ENCODE measurements at regions not wholly inside any gene's neighbourhood (a gene's known extent, or its start where the extent isn't known, plus 50 kb on each side); places are given as distances from the start of the nearest gene placed in this dataset.
"Not testable (repeated sequence)": the region's sequence is repeated elsewhere in the genome, so short reads cannot be mapped to it uniquely, and the experiment has no call there.

GRCh38 chr9:108259917-108260675 is 595.7 kb downstream of the ACTL7B start:
- DNase-seq (ENCODE audit: low spot score): no peak
- TF ChIP-seq, protein P1, sequence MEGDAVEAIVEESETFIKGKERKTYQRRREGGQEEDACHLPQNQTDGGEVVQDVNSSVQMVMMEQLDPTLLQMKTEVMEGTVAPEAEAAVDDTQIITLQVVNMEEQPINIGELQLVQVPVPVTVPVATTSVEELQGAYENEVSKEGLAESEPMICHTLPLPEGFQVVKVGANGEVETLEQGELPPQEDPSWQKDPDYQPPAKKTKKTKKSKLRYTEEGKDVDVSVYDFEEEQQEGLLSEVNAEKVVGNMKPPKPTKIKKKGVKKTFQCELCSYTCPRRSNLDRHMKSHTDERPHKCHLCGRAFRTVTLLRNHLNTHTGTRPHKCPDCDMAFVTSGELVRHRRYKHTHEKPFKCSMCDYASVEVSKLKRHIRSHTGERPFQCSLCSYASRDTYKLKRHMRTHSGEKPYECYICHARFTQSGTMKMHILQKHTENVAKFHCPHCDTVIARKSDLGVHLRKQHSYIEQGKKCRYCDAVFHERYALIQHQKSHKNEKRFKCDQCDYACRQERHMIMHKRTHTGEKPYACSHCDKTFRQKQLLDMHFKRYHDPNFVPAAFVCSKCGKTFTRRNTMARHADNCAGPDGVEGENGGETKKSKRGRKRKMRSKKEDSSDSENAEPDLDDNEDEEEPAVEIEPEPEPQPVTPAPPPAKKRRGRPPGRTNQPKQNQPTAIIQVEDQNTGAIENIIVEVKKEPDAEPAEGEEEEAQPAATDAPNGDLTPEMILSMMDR (IDR thresholded peaks at IDR 0.05; ENCODE audit: borderline replicate concordance, control extremely low read depth, extremely low read depth, insufficient read depth, missing control alignments): no peak
- in situ Hi-C loops (cut with MboI; ENCODE audit: low sequenced_read_pairs, unreplicated experiment): loop anchor here (25.0 kb wide), 1 partner anchor 773 kb away; the partner anchor contains the start of gene KLF4

- TF ChIP-seq, protein P1 (IDR thresholded peaks at IDR 0.05; ENCODE audit: borderline replicate concordance, control extremely low read depth, extremely low read depth, insufficient read depth, missing control alignments): no peak
- no peak for DNase-seq (ENCODE audit: low spot score)
- in situ Hi-C loops (cut with MboI; ENCODE audit: low sequenced_read_pairs, unreplicated experiment): loop anchor here (25.0 kb wide), 1 partner anchor 771 kb away; the partner anchor contains the start of gene KLF4
These were observed 597.1 kb downstream of the ACTL7B start for GRCh38 chr9:108258640-108259039.

DNA sequence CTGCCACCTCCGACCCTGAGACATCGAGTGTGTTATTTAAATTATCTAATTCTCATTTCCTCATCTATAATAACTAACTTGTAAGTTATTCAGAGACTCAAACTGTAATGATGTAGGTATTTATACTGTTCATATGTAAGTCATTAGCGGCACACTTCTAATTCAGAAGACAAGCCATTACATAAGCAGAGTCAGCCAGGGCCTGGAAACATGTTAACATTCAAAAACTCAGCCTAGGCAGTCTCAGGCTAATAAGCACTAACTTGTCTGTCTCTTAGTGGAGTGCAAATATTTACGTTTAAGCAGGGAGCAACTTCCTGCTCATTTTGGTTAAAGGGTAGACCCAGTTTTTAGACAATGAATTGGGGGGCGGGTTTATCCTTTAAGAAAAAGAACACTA is 598.4 kb downstream of the ACTL7B start:
- in situ Hi-C loops (cut with MboI; ENCODE audit: low sequenced_read_pairs, unreplicated experiment): loop anchor here (25.0 kb wide), 1 partner anchor 770 kb away; the partner anchor contains the start of gene KLF4
- TF ChIP-seq, protein P1 (IDR thresholded peaks at IDR 0.05; ENCODE audit: borderline replicate concordance, control extremely low read depth, extremely low read depth, insufficient read depth, missing control alignments): no peak
- no peak for DNase-seq (ENCODE audit: low spot score)

GRCh38 chr9:108254236-108254635 is 601.5 kb downstream of the ACTL7B start:
- in situ Hi-C loops (cut with MboI; ENCODE audit: low sequenced_read_pairs, unreplicated experiment): loop anchor here (25.0 kb wide), 1 partner anchor 767 kb away; the partner anchor contains the start of gene KLF4
- TF ChIP-seq, protein P1 (IDR thresholded peaks at IDR 0.05; ENCODE audit: borderline replicate concordance, control extremely low read depth, extremely low read depth, insufficient read depth, missing control alignments): no peak
- DNase-seq (ENCODE audit: low spot score): no peak

DNA sequence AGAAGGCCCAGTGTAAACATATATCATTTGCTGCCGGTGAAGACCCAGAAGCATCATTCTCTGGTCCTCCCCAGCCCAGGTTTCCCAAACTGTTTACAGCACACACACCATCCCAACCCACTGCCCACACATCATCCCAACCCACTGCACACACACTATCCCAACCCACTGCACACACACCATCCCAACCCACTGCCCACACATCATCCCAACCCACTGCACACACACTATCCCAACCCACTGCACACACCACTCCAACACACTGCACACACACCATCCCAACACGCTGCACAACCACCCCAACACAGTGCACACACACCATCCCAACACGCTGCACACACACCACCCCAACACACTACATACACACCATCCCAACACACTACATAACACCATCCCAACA is 608.4 kb downstream of the ACTL7B start:
- DNase-seq (ENCODE audit: low spot score); in situ Hi-C loops (cut with MboI; ENCODE audit: low sequenced_read_pairs, unreplicated experiment): not testable (repeated sequence)

DNA sequence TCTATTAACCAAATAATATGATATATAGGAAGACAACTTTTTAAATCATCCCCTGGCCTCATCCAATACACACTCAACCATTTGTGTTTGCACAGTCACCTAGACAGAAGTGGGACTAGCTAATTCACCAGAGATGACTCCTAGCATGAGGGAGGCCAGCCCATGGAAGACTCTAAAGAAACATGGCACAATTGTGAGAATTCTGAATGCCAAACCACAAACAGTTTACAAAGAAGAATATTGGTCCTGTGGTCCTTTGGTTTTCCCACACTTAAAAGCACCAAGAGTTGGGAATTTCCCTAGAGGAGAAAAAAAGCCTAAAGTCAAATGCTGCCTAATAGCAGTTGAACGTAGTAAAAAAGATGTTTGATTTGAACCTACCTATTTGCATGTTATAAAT is 609.9 kb downstream of the ACTL7B start:
- DNase-seq (ENCODE audit: low spot score): no peak
- TF ChIP-seq, protein P1 (IDR thresholded peaks at IDR 0.05; ENCODE audit: borderline replicate concordance, control extremely low read depth, extremely low read depth, insufficient read depth, missing control alignments): no peak
- in situ Hi-C loops (cut with MboI; ENCODE audit: low sequenced_read_pairs, unreplicated experiment): no loop called here

- TF ChIP-seq, protein P1 (IDR thresholded peaks at IDR 0.05; ENCODE audit: borderline replicate concordance, control extremely low read depth, extremely low read depth, insufficient read depth, missing control alignments): no peak
- in situ Hi-C loops (cut with MboI; ENCODE audit: low sequenced_read_pairs, unreplicated experiment): no loop called here
- DNase-seq (ENCODE audit: low spot score): no peak
These were observed 610.5 kb downstream of the ACTL7B start for GRCh38 chr9:108245331-108245730.
